Hypothalamus (tissue), 51 donors: ENCODE measurements at regions not wholly inside any gene's neighbourhood (a gene's known extent, or its start where the extent isn't known, plus 50 kb on each side); places are given as distances from the start of the nearest gene placed in this dataset.
A peak's percentile ranks its signal among the peaks of the same experiment; 100 is the strongest.

Experiments
- DNase-seq, 51 donors: peaks; one replicate each; lab custom pipeline; 2025; lab: John Stamatoyannopoulos, UW

DNA sequence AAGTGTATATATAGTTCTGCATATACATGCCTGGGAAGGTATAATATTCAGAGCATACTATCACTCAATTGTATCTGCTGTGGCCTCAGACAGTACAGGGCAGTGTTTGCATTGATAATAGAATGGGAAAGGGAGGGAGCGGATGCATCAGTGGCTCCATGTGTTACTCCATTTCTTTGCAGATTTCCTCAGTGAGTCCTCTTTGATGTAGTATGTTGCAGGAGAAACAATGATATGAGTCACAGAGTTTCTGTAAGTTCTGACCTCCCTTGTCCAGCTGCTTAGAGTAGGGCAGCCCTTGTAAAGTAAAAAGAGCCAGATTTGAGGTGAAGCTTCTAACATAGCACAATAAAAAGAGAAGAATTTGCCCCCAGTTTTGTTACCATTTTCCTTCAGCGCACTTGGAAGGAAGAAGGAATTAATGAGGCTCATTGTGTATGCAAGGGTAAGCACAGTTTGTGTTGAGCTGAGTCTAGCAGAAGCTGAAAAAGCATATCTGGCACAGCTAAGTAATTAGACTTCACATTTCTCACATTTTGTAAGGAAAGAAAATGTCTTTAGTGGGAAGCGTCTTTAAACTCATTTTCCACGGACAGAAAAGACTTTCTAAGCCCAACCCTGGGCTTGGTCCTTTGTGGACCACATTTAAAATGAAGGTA lies 555.8 kb upstream of the IL12A start:
- peak in 4 of 51 donors; percentile 8 to 39 (median 26) for DNase-seq

DNA sequence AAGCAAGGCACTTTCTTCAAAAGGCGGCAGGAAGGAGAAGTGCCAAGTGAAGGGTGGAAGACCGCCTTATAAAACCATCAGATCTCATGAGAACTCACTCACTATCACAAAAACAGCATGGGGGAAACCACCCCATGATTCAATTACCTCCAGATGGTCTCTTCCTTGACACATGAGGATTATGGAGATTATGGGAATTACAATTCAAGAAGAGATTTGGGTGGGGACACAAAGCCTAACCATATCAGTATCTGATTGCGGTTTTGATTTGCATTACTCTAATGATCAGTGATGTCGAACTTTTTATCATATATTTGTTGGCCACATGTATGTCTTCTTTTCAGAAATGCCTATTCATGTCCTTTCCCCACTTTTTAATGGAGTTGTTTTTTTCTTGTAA lies 549.3 kb upstream of the IL12A start:
- no peak for DNase-seq

DNA sequence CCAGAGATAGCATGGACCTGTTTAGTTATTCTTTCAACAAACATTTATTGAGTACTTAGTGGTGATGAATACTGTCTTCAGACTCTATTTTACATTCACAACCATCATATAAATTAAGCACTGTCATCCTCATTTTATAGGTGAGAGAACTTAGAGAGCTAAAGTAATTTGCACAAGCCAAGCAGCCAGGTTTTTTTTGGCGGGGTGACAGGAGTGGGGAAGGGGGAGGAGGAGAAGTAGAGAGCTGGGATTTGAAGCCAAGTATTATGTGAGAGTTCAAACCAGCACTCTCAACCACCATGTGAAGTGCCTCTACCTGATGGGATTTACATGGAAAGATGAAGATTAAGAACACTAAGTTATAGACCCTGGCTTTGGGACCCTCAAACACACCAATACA lies 547.4 kb upstream of the IL12A start:
- no peak for DNase-seq

DNA sequence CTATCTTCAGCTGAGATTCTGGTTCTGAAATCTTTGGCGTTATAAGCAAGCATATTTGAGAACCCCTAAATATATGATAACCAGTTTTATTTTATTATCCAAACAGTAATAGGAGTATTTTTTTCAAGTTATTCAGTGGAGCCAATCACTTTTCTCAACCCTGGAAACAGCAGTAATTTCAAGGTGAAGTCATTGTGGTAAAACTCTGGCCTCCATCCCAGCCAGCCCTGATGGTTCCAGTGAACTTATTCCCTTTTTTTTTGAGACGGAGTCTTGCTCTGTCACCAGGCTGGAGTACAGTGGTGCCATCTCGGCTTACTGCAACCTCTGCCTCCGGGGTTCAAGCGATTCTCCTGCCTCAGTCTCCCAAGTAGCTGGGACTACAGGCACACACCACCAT lies 545.4 kb upstream of the IL12A start:
- DNase-seq = no peak

DNA sequence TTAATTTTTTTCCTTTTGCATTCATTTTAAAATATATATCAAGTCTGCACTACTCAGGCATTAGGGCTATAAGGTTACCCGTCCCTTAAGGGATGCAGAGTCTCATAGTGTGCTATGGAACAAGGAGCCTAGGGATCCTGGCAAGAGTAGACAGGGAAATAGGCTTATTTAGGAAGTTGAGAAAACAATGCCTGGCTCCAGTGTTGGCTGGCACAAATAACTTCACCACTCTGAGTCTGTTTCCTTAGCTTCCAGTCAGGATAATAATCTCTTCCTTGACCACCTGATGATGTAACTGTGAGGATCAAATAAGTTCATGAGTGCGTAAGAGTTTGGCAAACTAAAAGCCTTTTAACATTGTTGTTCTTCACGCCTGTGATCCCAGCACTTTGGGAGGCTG lies 540.8 kb upstream of the IL12A start:
- DNase-seq = no peak

DNA sequence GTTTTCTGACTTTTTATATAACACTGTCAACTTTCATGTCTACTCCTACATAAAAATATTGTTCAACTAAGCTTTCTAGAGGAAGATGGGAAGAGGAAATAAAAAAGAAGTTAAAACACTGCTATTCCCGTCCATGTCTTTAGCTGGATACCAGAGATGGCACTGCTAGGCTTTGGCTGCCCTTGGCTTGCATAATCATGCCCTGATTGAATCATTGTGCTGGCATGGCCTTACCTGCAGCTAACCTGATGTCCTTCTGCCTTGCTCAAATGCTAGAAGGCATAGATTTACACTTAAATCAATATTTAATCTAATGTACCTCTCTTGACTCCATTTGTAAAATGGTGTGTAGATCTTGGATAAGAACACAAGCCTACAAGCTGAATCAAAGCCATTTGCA lies 539.7 kb upstream of the IL12A start:
- DNase-seq = no peak

DNA sequence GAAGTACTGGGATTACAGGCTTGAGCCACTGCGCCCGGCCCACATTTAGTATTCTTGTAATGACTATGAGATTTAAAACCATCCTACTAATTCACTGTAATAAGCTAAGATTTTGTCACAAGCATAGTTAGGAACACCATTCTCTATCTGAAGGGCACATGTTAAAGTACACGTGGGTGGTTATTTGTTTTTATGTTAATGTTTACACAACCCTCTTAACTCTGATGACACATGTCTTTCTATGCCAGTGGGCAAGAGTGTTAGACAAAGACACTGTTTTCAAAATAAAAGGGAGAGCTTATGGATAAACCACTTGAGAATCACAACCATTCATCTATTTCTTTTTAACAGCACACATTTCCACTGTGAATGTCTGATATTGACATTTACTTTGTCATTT lies 537.6 kb upstream of the IL12A start:
- no peak for DNase-seq

DNA sequence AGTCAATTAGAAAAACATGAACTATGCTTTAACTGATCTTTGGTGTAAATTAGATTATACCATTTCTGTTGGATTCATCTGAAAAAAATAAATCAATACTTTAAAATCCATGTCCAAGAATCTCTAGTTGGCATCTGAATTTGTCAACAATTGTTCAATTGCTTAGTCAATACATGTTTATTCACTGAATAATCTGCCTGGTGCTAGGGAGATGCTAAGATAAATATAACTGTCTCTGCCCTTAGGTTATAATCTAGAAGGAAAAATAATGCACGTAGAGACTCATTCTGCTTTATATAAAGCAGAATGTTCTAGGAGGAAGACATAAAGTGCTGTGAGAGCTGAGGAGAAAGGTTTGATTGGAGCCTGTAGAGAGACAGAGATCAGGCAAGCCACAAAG lies 537.2 kb upstream of the IL12A start:
- no peak for DNase-seq

DNA sequence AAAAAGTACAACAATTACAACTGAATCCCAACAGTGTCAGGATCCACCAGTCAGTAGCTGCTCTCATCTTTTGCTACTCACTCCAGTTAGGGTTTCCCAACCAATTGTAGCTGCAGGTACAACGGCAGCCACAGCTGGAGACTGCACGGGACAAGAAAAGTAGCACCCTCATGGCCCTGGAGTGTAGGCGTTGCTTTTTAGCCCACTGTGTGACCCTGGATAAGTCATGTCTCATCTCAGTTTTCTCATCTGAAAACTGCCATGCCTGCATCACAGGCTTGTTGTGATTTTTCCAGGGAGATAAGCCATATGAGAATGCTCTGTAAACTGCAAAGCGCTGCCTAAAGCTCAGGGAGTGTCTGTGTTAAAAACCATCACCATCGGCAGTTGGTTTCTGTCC lies 535.6 kb upstream of the IL12A start:
- no peak for DNase-seq

DNA sequence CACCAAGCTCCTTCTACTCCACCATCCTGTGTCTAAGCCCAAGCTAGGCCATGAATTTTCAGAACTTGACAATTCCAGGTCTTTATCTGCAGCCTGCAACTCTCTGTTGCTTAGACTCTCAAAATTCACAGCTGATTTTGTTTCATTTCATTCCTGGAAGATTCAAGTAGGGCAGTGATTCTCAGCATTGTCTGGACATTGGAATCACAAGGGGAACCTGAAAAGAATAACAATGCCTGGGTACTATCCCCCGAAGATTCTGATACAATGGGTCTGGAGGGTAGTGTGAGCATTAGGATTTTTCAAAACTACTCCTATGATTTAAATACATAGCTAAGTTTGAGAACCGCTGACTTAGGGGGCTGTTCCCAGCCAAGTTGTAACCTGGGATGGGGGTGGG lies 534.7 kb upstream of the IL12A start:
- DNase-seq = no peak

DNA sequence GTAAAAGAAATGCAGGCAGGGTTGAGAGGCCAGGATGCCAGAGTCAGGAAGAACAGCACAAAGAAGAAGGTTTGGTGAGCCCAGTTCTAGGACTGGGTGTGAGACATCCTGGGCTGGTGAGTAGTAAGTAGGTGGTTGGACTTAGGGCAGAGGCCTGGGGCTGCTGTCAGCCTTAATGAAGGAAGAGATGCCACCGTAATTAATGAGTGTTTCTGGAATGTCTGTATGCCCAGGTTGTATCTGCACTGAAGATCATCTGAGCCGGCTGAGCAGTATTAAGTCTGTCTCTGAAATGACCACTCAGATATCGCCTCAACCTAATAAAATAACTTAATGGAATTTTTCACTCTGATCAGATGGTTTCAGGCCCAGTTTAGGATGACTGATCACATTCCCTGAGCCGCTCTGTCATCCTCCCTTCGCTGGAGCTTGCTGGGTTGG lies 532.9 kb upstream of the IL12A start:
- no peak for DNase-seq

DNA sequence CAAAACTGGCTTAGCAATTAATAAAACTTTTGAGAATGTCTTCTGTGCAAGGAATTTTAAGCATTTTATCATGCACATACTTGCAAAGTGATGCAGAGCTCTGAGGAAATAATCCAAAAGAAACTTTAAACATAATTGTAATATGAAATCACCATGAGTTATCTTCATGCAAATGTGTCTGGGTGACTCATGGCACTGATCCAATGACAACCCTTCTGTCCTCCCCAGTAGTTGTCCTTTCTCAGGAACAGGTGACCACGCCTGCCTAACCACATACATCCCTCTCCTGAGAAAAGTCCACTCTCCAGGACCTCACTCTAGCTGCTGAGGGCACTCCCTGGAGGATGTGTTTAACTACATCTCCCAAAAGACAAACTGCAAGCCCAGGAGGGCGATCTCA lies 530.6 kb upstream of the IL12A start:
- no peak for DNase-seq

DNA sequence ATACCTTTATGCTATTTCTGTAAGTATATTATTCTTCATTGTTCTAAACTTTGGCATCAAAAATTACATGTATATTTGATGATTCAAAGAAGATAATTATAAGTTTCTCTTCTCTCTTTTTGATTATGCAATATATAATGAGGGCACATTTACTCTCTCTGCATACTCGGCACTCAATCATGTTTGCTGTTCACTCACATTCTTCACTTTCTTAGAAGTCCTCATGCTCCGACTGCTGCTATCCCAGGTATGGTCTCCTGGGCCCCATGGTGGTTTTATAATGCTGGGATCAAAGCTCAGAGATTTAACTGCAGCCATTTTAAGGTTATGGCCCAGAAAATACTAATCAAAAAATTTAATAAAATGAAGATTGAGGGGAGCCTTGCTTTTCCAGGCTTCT lies 529.7 kb upstream of the IL12A start:
- DNase-seq = no peak

DNA sequence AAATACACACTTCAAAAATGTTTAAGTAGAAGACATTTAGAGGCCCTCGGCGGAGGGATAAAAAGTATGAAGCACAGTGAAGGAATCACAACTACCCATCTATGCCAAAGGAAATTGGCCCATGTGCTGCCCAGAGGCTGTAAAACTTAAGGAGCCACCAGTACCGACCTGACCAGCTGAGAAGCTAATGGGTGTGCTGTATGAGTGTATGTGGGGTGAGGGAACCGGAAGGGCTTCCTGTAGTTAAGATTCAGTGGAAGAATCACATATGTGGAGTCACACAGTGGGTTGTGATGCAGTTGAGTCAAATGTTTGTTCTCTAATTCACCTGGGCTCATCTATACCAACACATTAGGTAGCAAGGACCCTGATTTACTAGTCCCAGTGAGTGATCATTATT lies 516.0 kb upstream of the IL12A start:
- DNase-seq = no peak

DNA sequence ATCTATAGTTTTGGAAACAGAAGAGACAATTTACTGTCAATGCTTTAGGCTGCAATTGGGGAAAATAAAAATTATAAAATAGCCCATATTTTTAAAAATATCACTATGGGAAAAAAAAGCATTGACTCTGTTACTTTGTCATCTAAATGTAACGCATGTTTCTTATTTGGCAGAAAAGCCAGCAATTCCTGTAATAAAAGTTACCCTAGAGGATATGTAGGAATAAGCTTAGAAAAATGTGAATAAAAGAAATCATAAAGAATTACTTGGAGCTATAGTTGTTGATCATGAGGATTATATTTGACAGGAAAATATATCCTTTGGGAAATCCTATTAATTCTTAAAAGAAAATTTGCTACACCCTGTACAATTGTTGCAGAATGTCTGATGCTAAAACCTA lies 515.4 kb upstream of the IL12A start:
- no peak for DNase-seq

DNA sequence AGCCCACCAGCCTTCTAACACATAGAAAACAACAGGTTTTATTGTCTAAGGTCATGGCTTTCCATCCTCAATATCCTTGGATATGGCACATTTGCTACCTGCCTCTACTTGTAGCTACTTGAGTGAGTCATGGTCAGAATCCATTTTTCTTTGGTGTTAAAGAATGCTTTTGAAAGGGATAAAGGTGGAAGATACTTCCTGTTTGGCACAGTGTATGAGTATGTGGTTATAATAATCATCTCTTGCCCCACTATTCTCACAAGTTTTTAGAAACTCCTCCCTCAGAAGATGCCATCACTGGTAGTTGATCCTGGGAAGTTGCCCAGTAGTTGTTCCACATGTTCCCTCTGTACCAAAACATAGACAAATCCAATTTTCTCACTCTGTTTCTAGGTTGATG lies 508.6 kb upstream of the IL12A start:
- DNase-seq = no peak

DNA sequence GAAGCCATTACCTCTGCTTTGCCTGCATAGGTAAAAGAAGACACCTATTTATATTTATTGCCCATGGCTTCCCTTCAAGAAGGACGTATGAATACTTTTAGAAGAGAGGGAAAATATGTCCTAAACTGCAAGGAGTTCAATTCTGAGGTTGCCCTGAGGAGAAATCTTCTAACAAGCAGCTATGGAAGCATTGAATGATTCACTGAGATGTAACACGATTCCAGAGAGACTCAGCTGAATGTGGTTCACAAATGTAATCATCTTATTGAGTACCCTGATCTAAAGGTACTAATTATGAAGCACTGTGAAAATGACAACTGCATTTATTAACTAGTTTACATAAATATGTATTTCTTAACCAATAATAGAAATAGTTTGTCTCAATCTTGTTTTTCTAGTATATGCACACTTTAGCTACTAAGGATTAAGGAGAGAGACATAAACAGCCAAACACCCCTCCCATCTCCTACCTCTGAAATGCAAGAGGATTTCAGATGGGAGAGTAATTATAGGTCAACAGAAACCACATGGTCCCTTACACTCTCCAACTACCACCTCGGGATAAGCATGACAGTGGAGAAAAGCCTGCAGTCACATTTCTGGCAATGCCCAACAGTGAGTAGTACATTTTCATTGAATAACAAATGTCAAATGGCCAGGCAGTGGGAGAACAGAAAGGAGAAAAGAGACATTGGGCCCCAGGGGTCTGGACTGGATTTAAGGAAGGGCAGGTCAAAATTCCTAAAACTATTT lies 506.2 kb upstream of the IL12A start:
- DNase-seq = no peak

DNA sequence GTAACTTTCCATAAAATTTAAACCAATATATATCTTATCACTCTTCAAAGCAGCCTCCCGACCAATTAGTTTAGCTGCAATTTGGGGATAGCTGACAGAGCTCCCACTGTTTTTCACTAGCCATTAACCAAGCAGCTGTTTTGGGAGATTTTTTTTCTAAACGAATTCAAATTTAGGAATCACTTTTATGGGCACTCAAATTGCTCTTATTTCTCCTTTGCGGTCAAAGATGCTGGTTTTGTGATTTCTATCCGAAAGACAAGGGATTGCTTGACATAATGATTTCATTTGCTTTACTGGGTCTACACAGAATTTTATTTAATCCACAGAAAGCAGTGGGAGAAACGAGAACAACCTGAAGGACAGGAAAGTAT lies 505.7 kb upstream of the IL12A start:
- DNase-seq = no peak

DNA sequence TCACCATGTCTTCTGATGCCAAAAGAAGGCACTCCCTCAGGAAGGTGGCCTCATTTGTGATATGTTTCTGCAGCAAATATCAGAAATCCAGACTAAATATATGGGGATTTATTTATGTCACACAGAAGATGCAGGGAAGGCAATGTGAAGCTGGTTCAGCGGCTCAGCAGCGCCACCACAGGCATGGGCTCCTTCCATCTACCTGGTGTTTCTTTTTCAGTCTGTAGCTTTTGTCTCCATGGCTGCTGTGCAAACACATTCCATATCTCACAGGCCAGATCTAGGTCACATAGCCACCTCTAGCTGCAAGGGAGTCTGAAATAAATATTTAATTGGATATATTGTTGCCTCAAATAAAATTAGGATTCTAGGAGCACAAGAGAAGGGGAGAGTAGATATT lies 502.1 kb upstream of the IL12A start:
- DNase-seq = no peak

DNA sequence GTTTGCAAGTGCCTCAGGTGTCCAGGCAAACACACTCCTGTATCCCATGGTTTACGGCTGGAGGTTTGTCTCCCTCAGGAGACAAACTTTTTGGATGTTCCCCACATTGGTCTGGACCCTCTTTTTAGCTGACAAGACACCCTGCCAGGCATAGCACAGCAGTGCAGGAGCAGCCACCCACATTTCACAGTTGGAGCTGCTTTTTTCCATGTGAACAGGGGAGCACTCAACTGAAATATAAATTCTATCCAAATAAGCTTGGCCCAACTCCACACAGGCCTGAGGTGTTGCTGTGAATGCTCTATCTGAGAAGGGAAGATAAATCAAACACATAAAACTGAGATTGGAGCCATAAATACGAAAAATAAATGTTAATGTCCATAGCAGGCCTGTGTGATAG lies 501.3 kb upstream of the IL12A start:
- no peak for DNase-seq

DNA sequence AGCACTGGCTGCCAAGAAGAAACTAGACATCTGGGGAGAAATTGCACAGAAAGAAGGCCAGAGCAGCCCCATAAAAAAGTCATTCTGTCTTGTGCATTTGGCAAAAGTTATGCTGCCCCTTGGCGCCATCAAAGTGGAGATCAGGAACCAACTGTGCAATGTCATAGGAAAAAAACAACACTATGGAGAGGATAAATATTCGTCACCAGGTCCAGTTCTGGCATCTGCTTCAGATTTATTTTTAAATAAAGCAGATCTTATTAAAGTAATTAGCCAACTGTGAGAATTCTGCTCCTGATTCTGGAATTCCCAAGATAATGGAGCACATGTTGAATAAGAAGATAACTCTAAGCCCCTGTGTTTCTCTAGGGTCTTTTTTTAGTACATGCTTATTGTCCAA lies 500.0 kb upstream of the IL12A start:
- DNase-seq = no peak

DNA sequence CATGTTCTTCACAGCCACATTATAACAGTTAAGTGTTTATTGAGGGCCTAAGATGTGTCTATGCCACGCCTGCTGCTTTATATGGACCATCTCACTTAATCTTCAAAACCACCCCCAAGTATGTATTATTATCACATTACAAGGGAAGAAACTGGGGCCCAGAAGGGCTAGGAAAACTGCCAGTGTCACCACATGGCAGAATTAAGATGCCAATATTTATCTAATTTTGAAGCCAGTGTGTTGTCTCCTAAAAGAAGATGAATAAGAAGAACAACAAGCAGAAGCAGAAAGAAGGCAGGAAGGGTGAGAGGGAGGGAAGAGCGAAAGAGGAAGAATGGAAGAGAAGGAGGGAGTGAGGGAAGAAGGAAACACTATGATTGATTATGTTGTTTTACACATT lies 491.3 kb upstream of the IL12A start:
- no peak for DNase-seq
